Lung (tissue), 11 donors: ENCODE measurements at regions not wholly inside any gene's neighbourhood (a gene's known extent, or its start where the extent isn't known, plus 50 kb on each side); places are given as distances from the start of the nearest gene placed in this dataset.

ENCODE experiments used
- ATAC-seq: fragments of 200-7000 bp; cut with Tn5 transposase; one replicate; pipeline ENCODE4 v1.9.1; 2020; ENCODE audit warnings: moderate number of reproducible peaks; ENCODE audit not compliant: insufficient read depth, low FRiP score
- DNase-seq, 3 donors: peaks; one replicate each; pipeline ENCODE4 v3.0.0-alpha.2; 2013 to 2017
- H3K27ac ChIP-seq, 2 donors: one replicate each; pipeline ENCODE4 v1.5.1; 2013; ENCODE audit warnings: mild to moderate bottlenecking in 2 of 2, moderate library complexity in 2 of 2, control low read depth in 1 of 2, inconsistent platforms in 1 of 2, low read depth in 1 of 2, low read length in 1 of 2
- H3K27me3 ChIP-seq, 3 donors: one replicate each; pipeline ENCODE4 v1.5.1; 2013; ENCODE audit warnings: low read length in 2 of 3; ENCODE audit not compliant: control insufficient read depth in 3 of 3, insufficient read depth in 3 of 3
- H3K36me3 ChIP-seq, 4 donors: one replicate each; pipeline ENCODE4 v1.5.1; 2013; ENCODE audit warnings: low read length in 4 of 4, mild to moderate bottlenecking in 1 of 4, moderate library complexity in 1 of 4; ENCODE audit not compliant: control insufficient read depth in 4 of 4, insufficient read depth in 4 of 4
- H3K4me1 ChIP-seq, 5 donors: one replicate each; pipeline ENCODE4 v1.5.1; 2013; ENCODE audit warnings: low read length in 5 of 5, mild to moderate bottlenecking in 2 of 5, moderate library complexity in 1 of 5; ENCODE audit not compliant: control insufficient read depth in 5 of 5, insufficient read depth in 5 of 5
- H3K4me3 ChIP-seq: one replicate; pipeline ENCODE4 v1.5.1; 2013; ENCODE audit warnings: mild to moderate bottlenecking, control low read depth, moderate library complexity
- H3K9ac ChIP-seq, 2 donors: one replicate each; pipeline ENCODE4 v1.5.1; 2013; ENCODE audit warnings: low read length in 2 of 2, control low read depth in 1 of 2; ENCODE audit not compliant: insufficient read depth in 1 of 2
- H3K9me3 ChIP-seq, 4 donors: one replicate each; pipeline ENCODE4 v1.5.1; 2013; ENCODE audit warnings: low read length in 3 of 4, mild to moderate bottlenecking in 1 of 4, moderate library complexity in 1 of 4; ENCODE audit not compliant: control insufficient read depth in 4 of 4, insufficient read depth in 3 of 4
- CTCF ChIP-seq: IDR thresholded peaks from 2 replicates; pipeline ENCODE4 v1.5.1; 2012; ENCODE audit warnings: mild to moderate bottlenecking; ENCODE audit errors: control extremely low read depth, extremely low read depth
- WGBS, 2 donors: extraction: QIAGEN DNeasy Blood & Tissue Kit; methylation state at CpG; one replicate each; pipeline ENCODE4 v1.1.7; 2013; 5-methylcytosine and 5-hydroxymethylcytosine counted together
- donor health status: control.
- donor health status: control.
- donor health status: Bipolar disorder and iron deficiency.
- donor health status: healthy.
- donor health status: DM: yes; HTN: yes; CAD: no.

- no peak for TF ChIP-seq CTCF
- Histone ChIP-seq H3K9me3 (peaks cover 0 to 4% (median 0%) of the 10 kb centered on the region in 4 donors), H3K9ac (no peak overlapping the region), H3K4me3 (no peak overlapping the region), H3K4me1 (no peaks in the 10 kb centered on the region), H3K27me3 (no peaks in the 10 kb centered on the region), H3K36me3 (no peaks in the 10 kb centered on the region), H3K27ac (no peak overlapping the region)
- DNase-seq (no peak), ATAC-seq (no peak)
- WGBS, 2 donors: 84 to 87% methylated on average over 12 of the region's 12 CpGs
Measured at GRCh38 chr13:70841240-70842061, 733.2 kb upstream of the KLHL1 start.

GRCh38 chr13:70835371-70835770 lies 727.1 kb upstream of the KLHL1 start:
- no peak for ATAC-seq

GRCh38 chr13:70829748-70830147 lies 721.5 kb upstream of the KLHL1 start:
- Histone ChIP-seq H3K4me3 (no peak overlapping the region), H3K27ac (no peak overlapping the region), H3K9me3 (no peaks in the 10 kb centered on the region), H3K36me3 (no peaks in the 10 kb centered on the region), H3K4me1 (no peaks in the 10 kb centered on the region), H3K9ac (no peak overlapping the region), H3K27me3 (no peaks in the 10 kb centered on the region)
- ATAC-seq (no peak), DNase-seq (no peak)
- WGBS, 2 donors: 42 to 51% methylated on average over 4 of the region's 4 CpGs
- TF ChIP-seq CTCF: no peak

More at GRCh38 chr13:70835371-70835770, 727.1 kb upstream of the KLHL1 start:
- H3K27me3 ChIP-seq: no peaks in the 10 kb centered on the region
- H3K9ac ChIP-seq: no peak overlapping the region
- H3K36me3 ChIP-seq: no peaks in the 10 kb centered on the region
- no peaks in the 10 kb centered on the region for H3K9me3 ChIP-seq
- TF ChIP-seq CTCF: no peak
- H3K27ac ChIP-seq: no peak overlapping the region
- WGBS, 2 donors: 87 to 95% methylated on average over 1 of the region's 1 CpG
- no peak for DNase-seq
- H3K4me3 ChIP-seq: no peak overlapping the region
- H3K4me1 ChIP-seq: no peaks in the 10 kb centered on the region
